GM12878 (cell line): ENCODE measurements at regions not wholly inside any gene's neighbourhood (a gene's known extent, or its start where the extent isn't known, plus 50 kb on each side); places are given as distances from the start of the nearest gene placed in this dataset.

ENCODE experiments used
- BHLHE40 ChIP-seq, 2 experiments: fragments of 450-650 bp in 1 of 2; IDR thresholded peaks; 2 replicates each; pipeline ENCODE4 v1.6.1; 2011 to 2017; ENCODE audit warnings: low read depth in 2 of 2, borderline replicate concordance in 1 of 2, improper control_type of control experiment in 1 of 2, low read length in 1 of 2, mild to moderate bottlenecking in 1 of 2
- CBX5 ChIP-seq: sonication (generic); IDR thresholded peaks from 2 replicates; pipeline ENCODE4 v1.6.1; 2016; ENCODE audit warnings: low read depth, moderate library complexity, mild to moderate bottlenecking, inconsistent platforms
- DPF2 ChIP-seq: fragments of 450-650 bp; IDR thresholded peaks from 2 replicates; pipeline ENCODE4 v1.6.1; 2017; ENCODE audit warnings: mild to moderate bottlenecking
- KAT2A ChIP-seq: conservative IDR thresholded peaks from 2 replicates; pipeline ENCODE4 v1.6.1; 2011; ENCODE audit warnings: low read depth, low read length; ENCODE audit not compliant: control insufficient read depth
- NFYA ChIP-seq: IDR thresholded peaks from 2 replicates; pipeline ENCODE4 v1.6.1; 2011; ENCODE audit warnings: low read depth, mild to moderate bottlenecking, low read length, improper control_type of control experiment, borderline replicate concordance
- ZNF217 ChIP-seq: fragments of 450-650 bp; IDR thresholded peaks from 2 replicates; pipeline ENCODE4 v1.6.1; 2017; ENCODE audit warnings: antibody characterized with exemption, mild to moderate bottlenecking
- ZSCAN29 ChIP-seq: fragments of 450-650 bp; IDR thresholded peaks from 2 replicates; pipeline ENCODE4 v1.6.1; 2017; ENCODE audit warnings: mild to moderate bottlenecking, moderate library complexity
- TF ChIP-seq, protein P1 (sequence below): fragments of 450-650 bp; formaldehyde crosslinking; IDR thresholded peaks from 2 replicates; pipeline ENCODE4 v1.5.0; 2022; ENCODE audit warnings: mild to moderate bottlenecking, missing genetic modification characterization
- TF ChIP-seq, protein P2 (sequence below), 3 experiments: IDR thresholded peaks in 2 of 3; conservative IDR thresholded peaks in 1 of 3; 2 replicates each; pipeline ENCODE4 v1.5.1; 2011; ENCODE audit warnings: low read depth in 3 of 3, low read length in 3 of 3, mild to moderate bottlenecking in 3 of 3, control low read depth in 2 of 3, moderate library complexity in 2 of 3, inconsistent platforms in 1 of 3, mixed read lengths in 1 of 3; ENCODE audit not compliant: control insufficient read depth in 2 of 3, insufficient read depth in 1 of 3; ENCODE audit errors: extremely low read depth in 1 of 3

DNA sequence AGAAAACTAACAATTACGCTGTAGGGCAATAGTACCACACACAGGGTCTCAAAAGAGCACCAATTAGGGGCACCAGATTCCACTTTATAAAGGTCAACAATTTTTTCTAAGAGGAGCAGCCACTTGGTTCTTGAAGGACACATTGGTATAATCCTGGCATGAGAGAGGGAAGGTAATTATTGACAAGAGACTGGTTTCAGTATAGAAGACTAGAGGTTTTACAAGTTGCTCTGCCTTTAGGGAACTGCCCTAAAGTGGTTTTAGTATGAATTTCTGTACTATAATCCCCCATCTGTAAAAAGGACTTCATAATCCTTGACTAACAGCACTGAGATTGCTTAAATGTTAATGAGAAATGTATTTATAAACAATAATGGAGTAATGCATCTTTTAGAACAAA is 648.5 kb upstream of the PTBP2 start (continued):
- TF ChIP-seq, protein P1, sequence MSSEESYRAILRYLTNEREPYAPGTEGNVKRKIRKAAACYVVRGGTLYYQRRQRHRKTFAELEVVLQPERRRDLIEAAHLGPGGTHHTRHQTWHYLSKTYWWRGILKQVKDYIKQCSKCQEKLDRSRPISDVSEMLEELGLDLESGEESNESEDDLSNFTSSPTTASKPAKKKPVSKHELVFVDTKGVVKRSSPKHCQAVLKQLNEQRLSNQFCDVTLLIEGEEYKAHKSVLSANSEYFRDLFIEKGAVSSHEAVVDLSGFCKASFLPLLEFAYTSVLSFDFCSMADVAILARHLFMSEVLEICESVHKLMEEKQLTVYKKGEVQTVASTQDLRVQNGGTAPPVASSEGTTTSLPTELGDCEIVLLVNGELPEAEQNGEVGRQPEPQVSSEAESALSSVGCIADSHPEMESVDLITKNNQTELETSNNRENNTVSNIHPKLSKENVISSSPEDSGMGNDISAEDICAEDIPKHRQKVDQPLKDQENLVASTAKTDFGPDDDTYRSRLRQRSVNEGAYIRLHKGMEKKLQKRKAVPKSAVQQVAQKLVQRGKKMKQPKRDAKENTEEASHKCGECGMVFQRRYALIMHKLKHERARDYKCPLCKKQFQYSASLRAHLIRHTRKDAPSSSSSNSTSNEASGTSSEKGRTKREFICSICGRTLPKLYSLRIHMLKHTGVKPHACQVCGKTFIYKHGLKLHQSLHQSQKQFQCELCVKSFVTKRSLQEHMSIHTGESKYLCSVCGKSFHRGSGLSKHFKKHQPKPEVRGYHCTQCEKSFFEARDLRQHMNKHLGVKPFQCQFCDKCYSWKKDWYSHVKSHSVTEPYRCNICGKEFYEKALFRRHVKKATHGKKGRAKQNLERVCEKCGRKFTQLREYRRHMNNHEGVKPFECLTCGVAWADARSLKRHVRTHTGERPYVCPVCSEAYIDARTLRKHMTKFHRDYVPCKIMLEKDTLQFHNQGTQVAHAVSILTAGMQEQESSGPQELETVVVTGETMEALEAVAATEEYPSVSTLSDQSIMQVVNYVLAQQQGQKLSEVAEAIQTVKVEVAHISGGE (CRISPR knock-in tag) = no peak
- TF ChIP-seq ZNF217 (no peak), NFYA (no peak), ZSCAN29 (no peak), DPF2 (no peak), KAT2A (no peak), CBX5 (no peak), BHLHE40 (IDR thresholded peaks at IDR 0.05; ENCODE audit: borderline replicate concordance in 1 of 2, low read depth in 2 of 2, low read length in 1 of 2) (no peak)
- TF ChIP-seq, protein P2, sequence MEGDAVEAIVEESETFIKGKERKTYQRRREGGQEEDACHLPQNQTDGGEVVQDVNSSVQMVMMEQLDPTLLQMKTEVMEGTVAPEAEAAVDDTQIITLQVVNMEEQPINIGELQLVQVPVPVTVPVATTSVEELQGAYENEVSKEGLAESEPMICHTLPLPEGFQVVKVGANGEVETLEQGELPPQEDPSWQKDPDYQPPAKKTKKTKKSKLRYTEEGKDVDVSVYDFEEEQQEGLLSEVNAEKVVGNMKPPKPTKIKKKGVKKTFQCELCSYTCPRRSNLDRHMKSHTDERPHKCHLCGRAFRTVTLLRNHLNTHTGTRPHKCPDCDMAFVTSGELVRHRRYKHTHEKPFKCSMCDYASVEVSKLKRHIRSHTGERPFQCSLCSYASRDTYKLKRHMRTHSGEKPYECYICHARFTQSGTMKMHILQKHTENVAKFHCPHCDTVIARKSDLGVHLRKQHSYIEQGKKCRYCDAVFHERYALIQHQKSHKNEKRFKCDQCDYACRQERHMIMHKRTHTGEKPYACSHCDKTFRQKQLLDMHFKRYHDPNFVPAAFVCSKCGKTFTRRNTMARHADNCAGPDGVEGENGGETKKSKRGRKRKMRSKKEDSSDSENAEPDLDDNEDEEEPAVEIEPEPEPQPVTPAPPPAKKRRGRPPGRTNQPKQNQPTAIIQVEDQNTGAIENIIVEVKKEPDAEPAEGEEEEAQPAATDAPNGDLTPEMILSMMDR (IDR thresholded peaks at IDR 0.05 in 2 of 3, conservative IDR thresholded peaks at IDR 0.05 in 1 of 3; ENCODE audit: control insufficient read depth in 2 of 3, extremely low read depth in 1 of 3, insufficient read depth in 1 of 3, low read depth in 3 of 3, low read length in 3 of 3) = no peak
- TF ChIP-seq, all 136 proteins: peak for 0
